GDM1 (cell line): ENCODE measurements at regions not wholly inside any gene's neighbourhood (a gene's known extent, or its start where the extent isn't known, plus 50 kb on each side); places are given as distances from the start of the nearest gene placed in this dataset.

Experiments used
- DNase-seq: peaks from one replicate; lab custom pipeline; 2025; lab: John Stamatoyannopoulos, UW

GRCh38 chr13:105979131-105980011 lies 556.1 kb downstream of the EFNB2 start:
- no peak for DNase-seq

DNA sequence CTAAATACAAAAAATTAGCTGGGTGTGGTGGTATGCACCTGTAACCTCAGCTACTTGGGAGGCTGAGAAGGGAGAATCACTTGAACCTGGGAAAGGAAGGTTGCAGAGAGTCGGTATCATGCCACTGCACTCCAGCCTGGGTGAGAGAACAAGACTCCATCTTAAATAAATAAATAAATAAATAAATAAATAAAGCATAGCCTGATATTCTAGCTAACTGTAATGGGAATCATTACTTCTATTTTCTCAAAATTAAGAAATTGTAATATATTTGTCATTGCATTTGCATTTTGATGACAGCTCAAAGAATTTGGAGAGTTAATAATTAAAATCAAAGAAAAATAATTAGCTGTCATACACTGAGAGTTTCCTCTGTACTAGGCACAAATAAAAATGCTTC lies 561.1 kb downstream of the EFNB2 start:
- no peak for DNase-seq

DNA sequence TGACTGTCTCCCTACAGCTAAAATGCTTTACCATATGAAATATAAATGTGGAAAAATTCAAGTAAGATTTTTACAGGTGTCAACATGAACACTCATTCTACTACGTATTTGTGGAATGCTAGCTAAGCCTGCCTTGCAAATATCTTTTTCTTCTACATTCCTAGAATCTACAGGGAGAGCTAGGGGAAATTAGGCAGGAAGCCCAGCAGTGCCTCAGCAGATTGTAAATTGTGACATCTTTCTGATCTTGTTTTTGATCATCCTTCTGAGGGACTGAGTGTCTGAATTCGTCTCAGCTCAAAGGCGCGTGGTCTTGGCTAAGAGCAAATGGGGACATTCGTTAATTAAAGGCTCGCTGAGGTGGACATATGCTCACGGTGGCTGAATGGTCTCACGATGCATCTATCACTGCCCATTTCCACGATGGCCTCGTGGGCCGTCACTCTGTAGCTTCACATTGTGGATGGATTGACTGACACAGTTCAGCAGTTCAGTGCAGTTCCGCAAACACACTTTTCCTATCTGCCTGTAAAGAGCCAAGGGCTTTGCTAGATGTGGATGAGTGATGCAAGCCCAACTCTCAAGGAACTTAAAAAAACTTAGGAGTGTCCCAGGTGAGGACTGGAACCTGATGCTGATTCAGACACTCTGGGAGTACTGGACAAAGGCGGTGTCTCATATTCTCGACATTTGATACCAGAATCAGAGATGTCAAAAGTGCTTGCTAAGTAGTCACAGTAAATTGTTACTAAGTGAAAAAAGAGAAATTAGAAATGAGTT lies 562.5 kb downstream of the EFNB2 start:
- no peak for DNase-seq

DNA sequence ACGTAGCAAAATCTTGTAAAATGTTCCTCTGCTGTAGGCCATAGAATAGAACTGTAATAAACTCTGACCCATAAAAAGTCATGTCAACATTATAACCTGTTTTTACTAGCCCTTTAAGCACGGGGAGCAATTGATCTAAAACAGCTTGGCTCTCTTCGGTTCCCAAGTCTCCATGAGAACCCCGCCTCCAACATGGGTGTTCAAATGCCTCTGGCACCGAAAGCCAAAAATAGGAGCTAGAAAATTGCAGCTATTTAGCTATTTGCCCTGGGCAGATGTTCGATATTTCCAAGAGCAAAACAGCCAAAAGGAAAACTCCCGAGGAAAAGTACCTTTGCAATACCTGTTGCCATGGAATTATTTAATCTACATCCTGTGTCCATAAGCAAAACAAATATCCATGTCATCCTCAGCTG lies 563.1 kb downstream of the EFNB2 start:
- DNase-seq: no peak

DNA sequence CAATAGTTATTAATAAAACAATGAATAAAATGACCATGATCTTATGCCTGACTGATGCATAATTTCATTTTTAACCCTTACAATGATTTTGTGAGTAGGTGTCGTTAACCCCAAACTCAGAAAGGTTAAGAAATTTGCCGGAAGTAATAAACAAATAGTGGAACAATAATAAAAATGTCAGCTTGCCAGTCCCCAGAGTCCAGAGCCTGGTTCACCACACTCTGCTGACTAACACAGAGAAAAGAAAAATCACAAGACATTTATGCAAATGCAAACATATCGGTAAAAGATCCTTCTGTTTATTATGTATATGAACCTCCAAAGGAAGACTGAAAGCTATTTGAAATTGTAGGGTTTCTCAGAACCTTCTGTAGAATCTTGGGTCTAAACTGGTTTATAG lies 563.7 kb downstream of the EFNB2 start:
- DNase-seq: no peak

DNA sequence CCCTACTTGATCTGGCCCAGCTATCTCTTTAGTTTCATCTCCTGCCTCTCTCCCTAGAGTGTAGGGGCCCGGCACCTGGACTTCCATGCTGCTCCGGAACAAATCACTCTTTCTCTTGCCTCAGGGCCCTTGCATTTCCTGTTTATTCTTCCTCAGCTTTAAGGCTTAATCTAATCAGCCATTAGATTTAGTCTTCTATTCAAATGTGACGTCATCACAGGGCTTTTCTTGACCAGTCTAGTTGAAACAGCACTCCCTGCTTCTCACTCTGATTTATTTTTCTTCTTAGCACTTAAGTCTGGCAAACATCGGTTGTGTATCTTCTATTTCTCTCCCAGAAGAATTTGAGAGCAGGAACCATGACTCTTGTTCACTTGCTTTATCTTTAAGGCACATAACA lies 564.1 kb downstream of the EFNB2 start:
- DNase-seq: no peak

- no peak for DNase-seq
Observed at GRCh38 chr13:105969761-105970160, 565.7 kb downstream of the EFNB2 start.

DNA sequence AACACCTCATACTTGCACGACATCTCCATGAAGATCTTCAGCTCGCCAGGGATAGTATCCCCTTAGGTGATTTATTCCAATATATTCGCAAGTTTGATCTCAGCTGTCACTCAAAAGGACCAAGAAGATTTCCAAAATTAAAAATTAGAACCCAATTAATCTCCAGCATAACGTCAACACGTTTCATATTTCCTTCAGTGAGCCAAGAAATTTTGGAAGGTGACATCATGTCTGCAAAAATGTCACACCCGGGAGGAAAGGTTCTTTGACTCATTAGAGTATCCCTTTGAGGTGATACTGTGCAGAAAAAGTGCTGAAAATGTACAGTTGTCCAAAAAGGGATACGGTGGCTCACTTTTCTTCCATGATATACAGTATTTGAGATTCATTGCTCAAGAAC lies 569.6 kb downstream of the EFNB2 start:
- no peak for DNase-seq

GRCh38 chr13:105962080-105962479 lies 573.4 kb downstream of the EFNB2 start:
- DNase-seq: no peak

- DNase-seq: no peak
Observed at GRCh38 chr13:105961438-105961837, 574.0 kb downstream of the EFNB2 start.

- no peak for DNase-seq
Observed at GRCh38 chr13:105960326-105960725, 575.1 kb downstream of the EFNB2 start.

DNA sequence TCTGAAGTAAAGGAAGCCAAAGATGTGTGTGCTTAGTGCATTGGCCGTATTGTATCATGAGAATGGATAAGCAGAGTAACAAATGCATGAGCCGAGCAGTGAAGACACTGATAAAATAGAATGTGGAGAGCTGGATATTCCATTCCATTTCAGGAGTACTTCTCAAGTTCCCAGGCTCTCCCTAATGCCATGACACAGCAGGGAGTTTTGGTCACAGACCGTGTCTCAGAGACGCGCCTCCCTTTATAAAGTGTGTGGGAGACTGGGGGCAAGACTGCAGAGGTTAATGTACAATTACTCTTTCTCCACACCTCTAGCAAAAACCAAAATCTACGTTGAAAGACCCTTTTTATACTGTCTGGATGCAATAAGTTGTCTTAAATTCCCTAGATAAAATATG lies 575.6 kb downstream of the EFNB2 start:
- DNase-seq: no peak

DNA sequence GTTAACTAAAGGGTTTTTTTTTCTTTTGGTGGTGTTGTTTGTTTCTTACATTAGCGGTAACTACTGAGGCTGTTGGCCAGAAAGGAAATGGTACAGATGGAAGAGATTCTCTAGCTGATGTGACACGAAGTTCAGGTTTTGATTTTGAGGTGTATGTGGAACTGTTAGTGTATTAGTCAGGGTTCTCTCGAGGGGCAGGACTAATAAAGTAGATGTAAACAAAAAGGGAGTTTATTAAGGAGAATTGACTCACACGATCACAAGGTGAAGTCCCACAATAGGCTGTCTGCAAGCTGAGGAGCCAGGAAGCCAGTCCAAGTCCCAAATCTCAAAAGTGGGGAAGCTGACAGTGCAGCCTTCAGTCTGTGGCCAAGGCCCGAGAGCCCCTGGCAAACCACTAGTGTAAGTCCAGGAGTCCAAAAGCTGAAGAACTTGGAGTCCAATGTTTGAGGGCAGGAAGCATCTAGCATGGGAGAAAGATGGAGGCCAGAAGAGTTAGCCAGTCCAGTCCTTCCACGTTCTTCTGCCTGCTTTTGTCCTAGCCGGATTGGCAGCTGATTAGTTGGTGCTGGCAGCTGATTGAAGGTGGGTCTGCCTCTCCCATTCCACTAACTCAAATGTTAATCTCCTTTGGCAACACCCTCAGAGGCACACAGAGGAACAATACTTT lies 577.6 kb downstream of the EFNB2 start:
- DNase-seq: no peak

GRCh38 chr13:105956921-105957320 lies 578.5 kb downstream of the EFNB2 start:
- DNase-seq: no peak

GRCh38 chr13:105952973-105953290 lies 582.5 kb downstream of the EFNB2 start:
- DNase-seq: no peak

GRCh38 chr13:105952233-105952972 lies 583.1 kb downstream of the EFNB2 start:
- DNase-seq: no peak

GRCh38 chr13:105948143-105948542 lies 587.3 kb downstream of the EFNB2 start:
- no peak for DNase-seq

- DNase-seq: no peak
Observed at GRCh38 chr13:105940882-105941281, 594.6 kb downstream of the EFNB2 start.

GRCh38 chr13:105937451-105937850 lies 598.0 kb downstream of the EFNB2 start:
- no peak for DNase-seq

DNA sequence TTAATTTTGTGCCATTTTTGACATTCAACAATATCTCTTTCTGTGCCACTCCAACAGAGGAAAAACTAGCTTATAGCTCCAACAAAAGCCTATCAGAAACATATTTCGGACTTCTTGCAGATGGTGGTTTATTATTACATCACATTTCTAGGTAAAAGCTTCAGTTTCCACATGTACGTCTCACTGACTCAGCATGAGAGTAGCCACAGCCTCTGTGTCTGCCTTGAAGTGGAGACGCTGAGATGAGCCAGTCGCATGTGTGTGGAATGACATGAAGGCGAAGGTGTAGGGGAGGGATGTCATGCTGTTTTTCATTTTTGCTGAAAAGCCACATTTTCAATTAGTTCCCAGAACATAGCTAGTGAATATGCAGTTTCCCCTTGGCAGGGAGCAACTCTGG lies 598.6 kb downstream of the EFNB2 start:
- no peak for DNase-seq

DNA sequence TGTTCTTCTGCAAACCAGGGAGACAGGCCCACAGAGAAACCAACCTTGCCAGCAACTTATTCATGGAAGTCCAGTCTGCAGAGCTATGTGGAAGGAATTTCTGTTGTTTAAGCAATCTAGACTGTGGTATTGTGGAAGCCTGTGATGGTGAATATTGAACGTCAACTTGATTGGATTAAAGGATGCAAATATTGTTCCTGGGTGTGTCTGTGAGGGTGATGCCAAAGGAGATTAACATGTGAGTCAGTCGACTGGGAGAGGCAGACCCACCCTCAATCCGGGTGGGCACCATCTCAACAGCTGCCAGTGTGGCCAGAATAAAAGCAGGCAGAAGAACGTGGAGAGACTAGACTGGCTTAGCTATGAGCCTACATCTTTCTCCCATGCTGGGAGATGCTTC lies 606.0 kb downstream of the EFNB2 start:
- DNase-seq: no peak

DNA sequence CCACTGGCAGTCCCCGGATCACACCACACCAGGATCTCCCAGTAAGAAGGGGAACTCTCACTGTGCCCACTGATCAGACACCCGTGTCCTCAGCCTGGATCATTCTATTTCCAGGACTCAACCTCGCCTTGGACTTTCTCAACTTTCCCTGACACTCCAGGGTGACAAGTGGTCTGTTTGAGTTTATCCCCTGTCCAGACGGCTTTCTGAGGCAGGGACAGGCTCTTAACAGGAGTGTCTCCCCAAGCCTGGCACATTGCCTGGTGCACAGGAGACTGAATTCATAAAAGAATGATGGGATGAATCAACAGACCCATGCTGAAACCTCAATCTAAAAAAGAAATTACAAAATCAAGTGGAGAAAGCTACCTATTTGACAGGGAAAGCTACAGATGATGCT lies 606.6 kb downstream of the EFNB2 start:
- DNase-seq: no peak
